Gastroesophageal sphincter (tissue), 4 donors: ENCODE measurements at regions not wholly inside any gene's neighbourhood (a gene's known extent, or its start where the extent isn't known, plus 50 kb on each side); places are given as distances from the start of the nearest gene placed in this dataset.

Experiments used
- ATAC-seq: fragments of 150-250 bp; one replicate; pipeline ENCODE4 v1.9.1; 2016; ENCODE audit warnings: mild to moderate bottlenecking, moderate library complexity
- H3K27ac ChIP-seq, 4 donors: fragments of 200-600 bp; sonication (generic) in 3 of 4; 1 replicate in 3 of 4; 2 replicates in 1 of 4; pipeline ENCODE4 v1.5.1; 2016 to 2019
- H3K27me3 ChIP-seq: fragments of 200-600 bp; sonication (generic); one replicate; pipeline ENCODE4 v1.5.1; 2019
- H3K36me3 ChIP-seq, 2 donors: fragments of 200-600 bp; sonication (generic); one replicate each; pipeline ENCODE4 v1.5.1; 2019; ENCODE audit warnings: control low read depth in 1 of 2
- H3K4me1 ChIP-seq, 3 donors: fragments of 200-600 bp; sonication (generic); 1 replicate in 2 of 3; 2 replicates in 1 of 3; pipeline ENCODE4 v1.5.1; 2016 to 2019; ENCODE audit warnings: control low read depth in 2 of 3
- H3K4me3 ChIP-seq, 2 donors: fragments of 200-600 bp; sonication (generic); one replicate each; pipeline ENCODE4 v1.5.1; 2019; ENCODE audit warnings: mild to moderate bottlenecking in 1 of 2, moderate library complexity in 1 of 2
- H3K9me3 ChIP-seq, 3 donors: fragments of 200-600 bp; sonication (generic); one replicate each; pipeline ENCODE4 v1.5.1; 2017 to 2019; ENCODE audit warnings: control low read depth in 2 of 3
- CTCF ChIP-seq, 4 experiments: fragments of 200-600 bp in 2 of 4; fragments of 450-650 bp in 2 of 4; sonication (generic) in 1 of 4; IDR thresholded peaks; one replicate each; pipeline ENCODE4 v1.5.1; 2017 to 2019; ENCODE audit warnings: antibody characterized with exemption in 4 of 4, mild to moderate bottlenecking in 2 of 4, moderate library complexity in 2 of 4
- EP300 ChIP-seq: sonication (generic); formaldehyde crosslinking; IDR thresholded peaks from one replicate; pipeline ENCODE4 v1.6.1; 2017; ENCODE audit warnings: antibody characterized with exemption, mild to moderate bottlenecking
- POLR2A ChIP-seq, 2 donors: fragments of 450-650 bp; IDR thresholded peaks; one replicate each; pipeline ENCODE4 v1.6.1; 2017; ENCODE audit warnings: antibody characterized with exemption in 2 of 2, mild to moderate bottlenecking in 2 of 2, moderate library complexity in 1 of 2
- POLR2AphosphoS5 ChIP-seq: sonication (generic); formaldehyde crosslinking; IDR thresholded peaks from one replicate; pipeline ENCODE4 v1.6.1; 2017; ENCODE audit warnings: antibody characterized with exemption
- WGBS, 2 donors: methylation state at CpG; one replicate each; pipeline ENCODE4 v1.1.5; 2018; ENCODE audit warnings: low coverage in 1 of 2; 5-methylcytosine and 5-hydroxymethylcytosine counted together

- no peak overlapping the region for H3K27ac ChIP-seq
- TF ChIP-seq CTCF (IDR thresholded peaks at IDR 0.05) (no peak), POLR2AphosphoS5 (no peak), POLR2A (IDR thresholded peaks at IDR 0.05) (no peak), EP300 (no peak)
- H3K9me3 ChIP-seq: peaks cover 0 to 10% (median 0%) of the 10 kb centered on the region in 3 donors
- peaks cover 0 to 5% (median 0%) of the 10 kb centered on the region in 3 donors for H3K4me1 ChIP-seq
- H3K4me3 ChIP-seq: no peak overlapping the region
- no peak for ATAC-seq
- WGBS, 2 donors: 100% methylated on average over 1 of the region's 5 CpGs; no CpG with 5 or more reads in 1 of the 2 donors
- no peaks in the 10 kb centered on the region for H3K36me3 ChIP-seq
- H3K27me3 ChIP-seq: peaks cover 14% of the 10 kb centered on the region
These were observed 57.0 kb downstream of the SMIM38 start for GRCh38 chr11:69212798-69213110.

- Histone ChIP-seq H3K27me3 (peaks cover 14% of the 10 kb centered on the region), H3K4me3 (no peak overlapping the region), H3K36me3 (no peaks in the 10 kb centered on the region), H3K9me3 (peaks cover 0 to 5% (median 0%) of the 10 kb centered on the region in 3 donors), H3K27ac (no peak overlapping the region), H3K4me1 (peaks cover 0 to 7% (median 0%) of the 10 kb centered on the region in 3 donors)
- WGBS, 2 donors: 67 to 90% methylated on average over 3 to 9 of the region's 9 CpGs
- TF ChIP-seq CTCF (IDR thresholded peaks at IDR 0.05) (no peak), POLR2AphosphoS5 (no peak), POLR2A (IDR thresholded peaks at IDR 0.05) (no peak), EP300 (no peak)
- ATAC-seq: no peak
These were observed 57.6 kb downstream of the SMIM38 start for GRCh38 chr11:69213316-69213715.

GRCh38 chr11:69213964-69214363 lies 58.2 kb downstream of the SMIM38 start:
- Histone ChIP-seq H3K36me3 (no peaks in the 10 kb centered on the region), H3K27me3 (peaks cover 9% of the 10 kb centered on the region), H3K4me1 (peaks cover 0 to 7% (median 0%) of the 10 kb centered on the region in 3 donors), H3K27ac (no peak overlapping the region), H3K9me3 (no peaks in the 10 kb centered on the region), H3K4me3 (no peak overlapping the region)
- TF ChIP-seq EP300: no peak
- no peak for TF ChIP-seq CTCF (IDR thresholded peaks at IDR 0.05)
- no peak for TF ChIP-seq POLR2AphosphoS5
- no peak for TF ChIP-seq POLR2A (IDR thresholded peaks at IDR 0.05)
- no peak for ATAC-seq
- WGBS, 2 donors: 100% methylated on average over 1 of the region's 1 CpG; no CpG with 5 or more reads in 1 of the 2 donors

GRCh38 chr11:69215216-69215615 lies 59.5 kb downstream of the SMIM38 start:
- ATAC-seq: no peak
- no peaks in the 10 kb centered on the region for H3K36me3 ChIP-seq
- H3K9me3 ChIP-seq: no peaks in the 10 kb centered on the region
- H3K27me3 ChIP-seq: peaks cover 8% of the 10 kb centered on the region
- WGBS, 2 donors: 67 to 78% methylated on average over 1 of the region's 1 CpG
- H3K27ac ChIP-seq: no peak overlapping the region
- TF ChIP-seq POLR2AphosphoS5 (no peak), CTCF (IDR thresholded peaks at IDR 0.05) (no peak), POLR2A (IDR thresholded peaks at IDR 0.05) (no peak), EP300 (no peak)
- no peak overlapping the region for H3K4me3 ChIP-seq
- H3K4me1 ChIP-seq: peaks cover 0 to 7% (median 0%) of the 10 kb centered on the region in 3 donors

- WGBS, 2 donors: 70 to 80% methylated on average over 2 to 5 of the region's 6 CpGs
- no peak overlapping the region for H3K4me3 ChIP-seq
- H3K27ac ChIP-seq: no peak overlapping the region
- ATAC-seq: no peak
- H3K4me1 ChIP-seq: peaks cover 0 to 7% (median 0%) of the 10 kb centered on the region in 3 donors
- no peaks in the 10 kb centered on the region for H3K36me3 ChIP-seq
- H3K27me3 ChIP-seq: peaks cover 8% of the 10 kb centered on the region
- H3K9me3 ChIP-seq: no peaks in the 10 kb centered on the region
- TF ChIP-seq CTCF (IDR thresholded peaks at IDR 0.05): no peak
- TF ChIP-seq POLR2A (IDR thresholded peaks at IDR 0.05): no peak
- no peak for TF ChIP-seq POLR2AphosphoS5
- TF ChIP-seq EP300: no peak
These were observed 60.2 kb downstream of the SMIM38 start for GRCh38 chr11:69215784-69216415.
